GM18519 (cell line): ENCODE measurements at regions not wholly inside any gene's neighbourhood (a gene's known extent, or its start where the extent isn't known, plus 50 kb on each side); places are given as distances from the start of the nearest gene placed in this dataset.

Experiments used
- ATAC-seq: cut with Tn5 transposase; IDR thresholded peaks from one replicate; pipeline ENCODE4 v1.9.1; 2021; ENCODE audit warnings: mild to moderate bottlenecking, moderate library complexity; ENCODE audit not compliant: unreplicated experiment, low FRiP score

DNA sequence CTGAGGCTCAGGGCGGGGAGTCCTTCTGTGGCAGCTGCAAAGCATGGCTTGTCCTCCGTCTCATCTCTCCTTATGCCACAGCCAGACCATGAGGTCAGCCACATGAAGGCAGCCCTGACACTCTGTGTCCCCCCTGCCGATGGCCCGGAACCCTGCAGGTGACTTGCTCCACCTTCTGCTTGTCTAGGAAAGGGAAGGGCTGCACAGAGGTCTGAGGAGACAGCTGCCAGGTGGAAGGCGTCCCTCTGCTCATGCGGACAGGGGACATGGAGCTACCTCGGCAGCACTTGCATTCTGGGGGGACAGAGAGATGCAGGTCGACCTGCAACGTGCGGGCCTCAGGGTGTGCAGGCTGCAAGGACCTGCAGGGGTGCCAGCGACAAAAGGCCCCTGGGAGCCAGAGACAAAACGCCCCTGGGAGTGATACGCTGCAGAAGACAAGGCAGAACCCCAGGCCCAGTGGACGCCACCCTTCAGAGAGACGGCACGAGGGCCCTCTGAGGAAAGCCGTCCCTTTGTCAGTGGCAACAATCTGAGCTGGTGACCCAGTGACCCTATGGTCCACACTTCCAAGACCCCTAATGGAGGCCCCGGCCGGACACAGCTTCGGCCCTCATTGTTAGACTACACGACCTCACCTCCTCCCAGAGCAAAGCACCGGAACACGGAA, 205.2 kb upstream of the PPP2R2D start:
- ATAC-seq = no peak

DNA sequence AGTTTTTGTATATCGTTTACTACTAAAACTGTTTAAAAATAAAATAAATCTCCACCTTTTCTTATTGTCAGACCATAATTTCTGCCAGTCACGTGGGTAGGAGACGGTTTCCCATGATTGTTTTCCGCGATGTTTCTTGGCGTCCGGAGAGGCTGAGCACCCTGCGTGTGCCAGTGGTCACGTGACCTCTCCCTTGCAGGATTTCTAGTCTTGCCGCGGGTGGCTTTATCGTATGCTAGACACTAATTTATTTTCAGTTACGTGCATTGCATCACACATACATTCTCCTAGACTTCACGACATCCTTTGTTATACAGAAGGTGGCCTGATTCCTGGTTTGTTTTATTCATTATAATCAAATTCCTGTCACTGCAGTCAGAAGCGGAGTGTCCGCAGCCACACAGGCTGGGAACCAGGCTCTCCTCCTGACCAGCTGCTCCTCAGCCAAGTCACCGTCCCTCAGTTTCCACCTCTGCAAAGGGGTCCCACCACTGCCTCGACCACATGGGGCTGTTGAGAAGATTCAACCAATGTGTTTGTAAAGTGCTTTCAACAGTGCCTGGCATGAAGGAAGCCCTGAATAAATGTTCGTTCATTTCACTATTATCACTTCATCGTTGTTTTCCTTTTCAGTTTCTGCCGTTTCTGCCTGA, 203.2 kb upstream of the PPP2R2D start:
- no peak for ATAC-seq

DNA sequence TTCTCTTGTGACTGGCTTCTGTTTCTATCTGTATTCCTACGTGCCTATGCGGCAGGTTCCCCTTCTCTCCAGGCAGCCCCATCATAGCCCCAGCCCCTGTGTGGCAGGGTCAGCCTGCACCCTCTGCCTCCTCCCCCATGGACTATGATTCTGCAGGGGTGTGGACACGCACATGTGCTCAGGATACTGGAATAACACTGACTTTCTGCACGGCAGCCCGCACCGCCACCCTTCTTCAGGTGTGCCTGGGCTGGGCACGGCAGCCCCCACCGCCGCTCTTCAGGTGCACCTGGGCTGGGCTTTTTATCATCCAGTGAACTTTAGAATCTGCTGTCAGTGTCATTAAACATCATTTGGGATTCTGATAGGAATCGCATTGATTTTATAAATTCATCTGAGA, 202.6 kb upstream of the PPP2R2D start:
- no peak for ATAC-seq

DNA sequence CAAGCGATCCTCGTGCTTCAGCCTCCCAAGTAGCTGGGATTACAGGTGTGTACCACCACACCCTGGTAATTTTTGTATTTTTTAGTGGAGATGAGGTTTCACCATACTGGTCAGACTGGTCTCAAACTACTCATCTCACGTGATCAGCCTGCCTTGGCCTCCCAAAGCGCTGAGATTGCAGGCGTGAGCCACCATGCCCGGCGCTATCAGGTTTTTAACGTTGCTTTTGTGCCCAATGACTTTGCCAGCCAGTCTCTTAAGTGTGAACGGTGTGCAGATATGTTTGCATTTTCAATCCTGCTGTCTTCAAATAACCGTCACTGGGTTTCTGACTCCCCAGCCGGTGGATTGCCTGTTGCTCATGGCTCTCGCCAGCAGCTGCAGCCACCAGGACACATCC, 201.8 kb upstream of the PPP2R2D start:
- no peak for ATAC-seq

DNA sequence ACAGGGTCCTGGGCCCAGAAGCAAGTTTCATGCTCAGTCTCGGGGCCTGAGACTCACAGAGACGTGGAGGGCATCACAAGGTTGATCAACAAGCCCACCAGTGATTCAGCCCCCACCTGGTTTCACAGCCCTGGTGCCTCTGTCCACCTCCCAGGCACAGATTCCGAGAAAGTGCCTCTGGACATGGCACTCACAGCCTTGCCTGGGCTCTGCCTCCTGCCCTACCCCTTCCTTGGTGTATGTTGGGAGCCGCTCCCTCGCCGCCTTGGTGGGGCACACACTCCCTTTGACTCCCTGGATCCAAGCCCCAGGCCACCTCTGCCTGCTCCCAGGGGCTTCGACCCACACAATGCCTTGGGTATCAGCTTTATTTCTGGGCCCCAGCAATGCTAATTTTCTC, 200.8 kb upstream of the PPP2R2D start:
- ATAC-seq = no peak

DNA sequence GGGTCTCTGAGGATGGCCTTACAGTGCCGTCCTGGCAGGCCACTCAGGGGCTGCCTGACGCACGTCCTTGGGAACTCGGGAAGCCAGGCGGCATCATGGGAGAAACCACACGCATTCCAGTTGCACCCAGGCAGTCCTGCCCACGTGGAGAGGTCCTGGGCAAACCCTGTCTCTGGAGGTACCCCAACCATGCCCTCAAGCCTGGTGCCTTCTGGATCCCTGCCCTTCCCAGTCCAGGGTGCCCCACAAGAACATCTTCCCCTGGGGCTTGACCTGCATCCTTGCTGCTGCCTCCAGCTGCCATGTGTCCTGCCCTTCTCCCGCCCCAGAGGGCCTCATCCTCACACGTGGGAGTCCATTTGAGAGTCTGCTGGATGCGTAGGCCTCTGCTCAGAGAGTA, 200.3 kb upstream of the PPP2R2D start:
- no peak for ATAC-seq

DNA sequence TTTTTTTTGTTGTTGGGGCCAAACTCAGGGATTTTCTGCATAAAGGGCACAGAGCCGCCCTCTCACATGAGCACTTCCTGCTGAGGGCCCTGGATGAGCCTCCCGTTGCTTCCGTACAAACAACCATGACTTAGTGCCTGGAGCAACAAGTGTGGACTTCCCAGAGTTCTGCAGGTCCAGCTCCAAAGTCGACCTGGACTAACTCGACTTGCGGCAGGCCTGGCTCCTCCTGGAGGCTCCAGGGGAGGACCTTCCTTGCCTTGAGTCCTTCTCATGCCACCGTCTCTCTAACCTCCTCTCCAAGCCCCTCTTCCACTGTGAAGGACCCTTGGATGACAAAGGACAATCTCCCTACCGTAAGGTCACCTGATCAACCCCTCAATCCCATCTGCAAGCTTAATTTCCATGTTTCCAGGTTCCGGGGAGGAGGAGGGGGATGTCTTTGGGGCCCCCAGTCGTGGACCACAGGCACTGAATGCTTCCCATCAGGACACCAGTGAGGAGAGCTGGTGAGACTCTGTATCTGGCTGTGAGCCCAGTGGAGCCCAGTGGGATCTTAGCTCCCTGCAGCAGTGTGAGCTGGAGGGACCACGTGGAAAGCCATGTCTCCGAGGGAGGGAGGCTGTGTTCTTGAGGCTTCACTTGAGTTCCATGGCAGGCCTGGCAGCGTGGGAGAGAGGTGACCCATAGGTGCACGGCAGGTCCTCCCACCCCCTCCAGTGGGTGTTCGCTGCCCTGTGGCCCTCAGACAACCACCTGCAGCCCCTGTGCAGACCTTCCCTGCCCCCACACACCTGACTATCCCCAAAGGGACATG, 199.5 kb upstream of the PPP2R2D start:
- ATAC-seq = no peak

DNA sequence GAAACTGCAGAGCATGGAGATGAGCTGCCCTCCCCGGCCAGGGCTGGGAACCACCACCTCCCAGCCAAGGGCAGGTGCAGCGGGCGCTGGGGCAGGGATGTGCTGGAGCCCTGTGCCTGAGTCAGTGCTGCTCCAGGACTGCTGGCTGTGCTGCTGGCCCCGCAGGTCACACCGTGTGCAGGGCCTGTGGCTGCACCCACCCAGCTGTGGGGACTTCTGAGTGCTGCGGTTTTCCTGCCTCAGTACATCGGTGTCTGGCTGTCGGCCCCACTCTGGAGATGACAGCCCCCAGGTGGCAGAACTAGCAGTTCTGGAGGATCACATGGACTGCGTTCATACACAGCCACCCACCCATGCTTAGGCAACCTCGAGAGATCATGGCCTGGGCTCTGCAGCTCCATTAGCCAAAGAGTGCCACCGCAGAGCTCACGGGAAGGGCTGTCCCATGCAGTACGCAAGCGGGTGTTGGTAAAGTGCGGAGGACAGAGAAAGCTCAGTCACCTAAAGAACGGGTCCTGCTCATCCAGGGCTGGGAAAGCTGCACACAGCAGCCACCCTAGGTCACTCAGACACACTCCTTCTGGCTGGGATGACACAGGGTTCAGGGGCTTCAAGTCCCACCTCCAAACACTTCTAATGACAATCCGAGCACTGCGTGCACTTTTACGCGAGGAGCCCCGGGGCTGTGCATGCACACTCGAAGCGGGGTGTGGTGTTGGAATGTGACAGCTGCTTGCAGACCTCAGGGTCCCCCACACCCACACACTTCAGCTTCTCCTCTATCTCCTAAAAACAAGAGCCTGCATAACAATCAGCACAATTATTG, 198.1 kb upstream of the PPP2R2D start:
- no peak for ATAC-seq

DNA sequence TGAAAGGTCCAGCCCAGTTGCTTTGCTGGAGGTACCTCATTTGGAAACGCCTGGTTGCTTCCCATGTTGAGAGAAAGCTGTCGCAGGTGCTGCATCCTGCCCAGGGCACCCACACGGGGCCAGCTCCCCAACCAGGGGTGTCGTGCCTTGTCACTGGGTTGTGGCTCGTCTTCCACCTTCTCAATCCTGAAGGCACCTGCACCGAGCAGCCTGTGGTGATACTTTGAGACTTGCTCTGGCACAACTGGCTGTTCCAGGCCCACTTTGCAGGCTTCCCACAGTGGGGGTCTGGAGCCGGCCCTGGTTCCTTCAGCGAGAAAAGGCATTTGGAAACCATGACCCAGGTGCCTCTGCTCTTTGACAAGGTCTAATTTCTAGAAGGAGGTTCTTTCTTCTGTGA, 197.3 kb upstream of the PPP2R2D start:
- no peak for ATAC-seq

DNA sequence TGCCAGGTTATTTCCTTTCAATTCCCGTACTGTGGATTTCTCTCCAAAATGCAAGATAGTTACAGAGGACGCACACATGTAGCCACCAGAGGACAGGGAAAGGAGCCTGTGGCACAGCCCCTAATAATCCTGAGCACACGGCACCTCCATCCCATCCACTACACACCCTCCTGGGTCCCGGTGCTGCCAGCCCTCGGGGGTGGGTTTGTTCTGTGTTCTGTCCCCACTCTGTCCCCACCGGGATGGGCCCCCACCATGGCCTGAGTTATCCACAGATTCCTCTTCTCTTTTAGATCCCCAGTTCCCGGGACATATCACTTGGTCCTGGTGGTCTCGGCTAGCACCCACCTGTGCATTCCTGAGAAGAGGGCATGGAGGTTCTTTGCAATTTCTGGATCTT, 196.9 kb upstream of the PPP2R2D start:
- ATAC-seq = no peak

DNA sequence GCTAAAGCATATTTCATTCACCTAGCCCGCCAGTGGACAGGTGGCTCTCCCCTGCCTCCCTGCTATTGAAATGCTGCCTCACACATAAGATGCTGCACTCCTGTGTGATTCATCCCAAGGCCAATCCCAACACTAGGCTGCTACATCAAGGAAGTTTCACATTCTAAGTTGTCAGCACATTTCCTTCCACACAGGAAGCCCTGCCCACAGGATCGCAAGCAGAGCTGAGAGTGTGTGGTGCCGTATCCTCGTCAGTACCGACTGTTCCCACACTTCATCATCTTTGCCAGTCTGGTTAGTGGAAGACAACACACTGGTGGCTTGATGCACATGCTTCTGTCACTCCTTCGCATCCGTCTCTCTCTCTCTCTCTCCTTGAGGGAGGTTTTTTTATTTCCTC, 194.3 kb upstream of the PPP2R2D start:
- no peak for ATAC-seq

DNA sequence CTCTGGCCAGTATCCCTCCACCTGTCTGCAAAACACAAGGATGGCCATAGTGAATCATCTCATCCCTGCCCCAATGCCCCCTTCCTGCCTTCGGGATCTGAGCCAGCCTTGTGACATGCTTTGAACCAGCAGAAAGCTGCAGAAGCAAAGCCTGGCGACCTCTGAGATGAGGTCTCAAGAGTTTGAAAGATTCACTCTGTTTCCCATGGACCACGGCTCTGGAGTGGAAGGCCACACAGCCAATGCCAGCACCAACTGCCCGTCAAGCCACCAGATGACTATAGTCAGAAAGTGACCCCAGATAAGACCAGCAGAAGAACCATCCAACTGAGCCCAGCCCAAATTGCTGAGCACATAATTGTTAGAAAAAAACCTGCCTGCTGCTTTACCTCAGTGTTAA, 193.9 kb upstream of the PPP2R2D start:
- no peak for ATAC-seq

DNA sequence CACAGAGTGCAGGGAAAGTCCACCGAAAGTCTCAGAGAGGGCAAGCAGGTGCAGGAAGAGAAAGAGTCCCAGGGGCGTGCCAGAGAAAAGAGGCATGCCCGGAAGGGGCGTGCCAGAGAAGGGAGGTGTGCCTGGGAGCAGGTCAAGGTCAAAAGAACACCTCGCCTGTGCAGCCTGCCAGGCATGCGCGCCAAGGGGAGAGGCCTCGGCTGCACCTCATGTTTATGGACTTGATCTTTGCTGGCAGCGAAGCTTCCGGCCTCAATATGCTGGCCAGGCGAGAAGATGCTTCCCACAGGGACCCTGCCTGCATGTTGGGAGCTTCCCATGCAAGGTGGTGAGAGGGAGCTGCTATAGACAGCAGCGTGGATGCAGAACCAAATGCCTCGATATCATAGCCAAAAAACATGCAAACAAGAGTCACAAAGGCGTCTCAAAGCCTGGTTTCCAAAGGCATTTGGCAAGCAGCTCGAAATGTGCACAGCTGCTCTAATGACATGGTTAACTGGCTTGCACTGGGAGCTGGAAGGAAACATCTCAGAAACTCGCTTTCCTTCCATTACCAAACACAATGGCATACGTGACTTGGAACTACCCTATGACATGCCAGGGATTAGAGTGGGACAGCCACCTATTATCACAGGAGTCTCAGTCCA, 192.5 kb upstream of the PPP2R2D start:
- ATAC-seq = no peak

DNA sequence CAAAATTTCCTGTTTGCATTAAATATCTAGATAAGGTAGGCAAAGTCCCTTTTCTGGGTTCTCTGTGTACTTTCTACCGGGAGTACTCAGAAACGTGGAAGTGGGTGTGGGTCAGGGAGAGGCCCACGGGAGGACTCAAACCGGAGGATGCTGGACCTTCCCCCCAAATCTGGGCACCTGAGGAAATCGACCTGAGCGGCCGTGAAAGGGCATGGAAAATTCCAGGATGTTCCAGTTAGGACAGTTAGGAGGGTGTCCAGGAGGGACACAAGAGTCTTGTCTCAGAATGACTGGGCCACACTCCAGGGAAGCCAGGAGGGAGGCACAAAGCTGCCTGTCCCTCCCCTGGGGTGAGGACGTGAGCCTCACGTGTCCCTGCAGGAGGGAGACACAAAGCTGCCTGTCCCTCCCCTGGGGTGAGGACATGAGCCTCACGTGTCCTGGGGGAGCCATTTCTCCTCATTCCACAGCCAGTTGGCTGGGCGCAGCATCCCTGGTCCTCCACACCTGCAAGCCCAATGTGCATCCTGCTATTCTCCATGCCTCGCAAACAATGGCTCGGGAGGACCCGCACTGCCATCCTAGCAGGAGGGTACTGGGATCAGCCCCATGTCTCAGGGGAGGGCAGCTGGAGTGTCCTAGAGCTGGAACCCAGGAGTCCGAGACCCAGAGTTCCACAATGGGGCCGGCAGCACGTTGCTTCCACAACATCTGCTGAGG, 190.5 kb upstream of the PPP2R2D start:
- ATAC-seq = no peak

DNA sequence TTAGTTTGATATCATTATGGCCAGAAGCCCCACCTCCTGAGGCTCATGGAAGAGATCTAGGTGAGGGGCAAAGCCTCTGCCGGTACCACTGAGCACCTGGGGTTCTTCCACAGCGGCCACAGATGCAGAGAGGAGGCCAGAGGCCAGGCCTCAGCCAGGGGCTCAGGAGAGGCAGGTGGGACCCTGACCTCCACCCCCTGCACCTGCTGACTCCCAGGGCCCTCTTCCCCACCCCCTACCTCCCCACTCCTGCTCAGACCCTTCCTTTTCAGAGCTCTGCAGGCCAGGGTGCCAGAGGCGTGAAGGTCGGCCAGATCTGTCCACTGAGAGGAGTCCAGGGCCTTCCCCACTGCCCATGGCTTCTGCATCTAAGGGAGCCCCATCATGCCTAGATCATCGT, 178.7 kb upstream of the PPP2R2D start:
- no peak for ATAC-seq

DNA sequence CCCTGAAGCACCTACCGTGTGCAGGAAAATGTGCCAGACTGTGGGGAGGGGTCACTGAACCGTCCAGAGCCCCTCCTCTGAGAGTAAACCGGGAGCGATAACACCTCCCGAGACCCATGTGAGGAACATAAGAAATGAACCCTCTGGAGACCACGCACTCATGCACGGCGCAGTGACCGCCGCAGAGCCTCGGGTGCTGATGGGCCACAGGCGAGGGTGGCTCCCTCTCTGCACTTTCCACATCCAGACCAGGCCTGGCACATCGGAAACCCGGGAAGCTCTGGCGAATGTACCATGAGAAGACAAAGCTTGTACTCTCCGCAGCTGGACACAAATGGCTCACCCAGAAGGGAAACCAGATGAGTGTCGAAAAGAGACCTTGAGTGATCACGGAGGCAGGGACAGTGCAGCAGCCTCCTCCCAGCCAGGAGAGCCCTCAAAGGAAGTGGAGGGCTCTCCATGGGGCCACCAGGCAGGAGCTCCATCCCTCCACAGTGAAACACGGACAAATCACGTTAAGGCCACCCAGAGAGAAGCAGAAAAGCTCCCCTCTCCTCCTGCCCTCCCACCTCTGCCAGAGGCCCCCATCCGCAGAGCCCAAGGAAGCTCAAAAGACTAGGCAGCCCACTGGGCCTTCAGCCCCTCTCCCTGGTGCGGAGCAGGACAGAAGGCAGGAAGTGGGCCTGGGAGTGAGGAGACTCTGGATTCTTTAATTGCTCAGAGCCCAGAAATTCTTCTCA, 178.1 kb upstream of the PPP2R2D start:
- no peak for ATAC-seq

DNA sequence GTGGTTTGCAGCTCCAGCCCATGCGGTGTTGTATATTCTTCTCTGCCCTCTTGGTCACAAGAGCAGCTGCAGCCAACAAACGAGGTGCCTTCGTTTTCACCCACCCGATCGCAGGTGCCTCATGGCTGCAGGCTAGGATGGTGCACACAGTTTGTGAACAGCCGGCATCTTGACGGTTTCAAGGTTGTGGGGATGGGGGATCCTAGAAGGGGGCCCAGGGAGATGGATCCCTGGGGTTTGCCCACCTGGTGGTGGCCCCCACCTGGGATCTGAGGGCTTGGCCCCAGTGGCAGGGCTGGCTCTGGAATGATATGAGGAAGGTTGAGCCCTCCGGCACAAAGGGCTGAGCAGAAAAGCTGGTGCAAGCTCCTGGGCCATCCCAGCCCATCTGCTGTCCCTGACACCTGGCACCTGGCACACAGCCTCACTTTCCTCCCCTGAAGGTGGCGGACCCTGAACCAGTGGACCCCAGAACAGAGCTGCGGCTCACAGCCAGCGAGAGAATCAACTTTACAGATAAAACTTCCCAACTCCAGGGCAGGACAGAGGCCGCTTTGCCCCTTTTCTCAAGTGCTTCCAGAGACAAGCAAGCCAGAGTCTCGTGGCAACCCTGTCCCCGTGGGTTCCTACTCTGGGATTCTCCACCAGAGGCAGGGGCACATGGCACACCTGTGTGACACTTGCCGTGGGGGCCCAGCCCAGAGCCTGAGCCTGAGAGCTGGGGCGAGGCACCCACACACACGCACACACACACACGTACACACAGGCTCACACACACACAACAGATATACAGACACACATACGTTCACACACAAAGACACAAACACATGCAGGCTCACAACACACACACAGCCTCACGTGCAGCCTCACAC, 177.3 kb upstream of the PPP2R2D start:
- ATAC-seq = no peak

DNA sequence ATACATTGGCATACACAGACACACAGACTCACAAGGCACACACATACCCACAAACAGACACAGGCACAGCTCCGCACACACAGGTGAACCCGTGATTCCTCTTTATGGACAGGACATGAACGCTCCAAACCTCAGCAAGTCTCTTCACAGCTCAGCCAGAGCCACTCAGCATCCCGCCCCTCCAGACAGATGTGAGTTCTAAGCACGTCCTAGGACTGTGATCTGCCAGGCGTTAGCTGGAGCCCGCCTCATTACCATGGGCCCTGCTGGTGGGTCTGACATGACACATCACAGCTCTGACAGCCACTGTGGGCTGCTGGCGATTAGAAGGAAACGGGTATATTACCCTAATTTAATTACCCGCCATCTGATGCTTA, 176.7 kb upstream of the PPP2R2D start:
- no peak for ATAC-seq
